ENCODE measurements at regions not wholly inside any gene's neighbourhood (a gene's known extent, or its start where the extent isn't known, plus 50 kb on each side); places are given as distances from the start of the nearest gene placed in this dataset.

DNA sequence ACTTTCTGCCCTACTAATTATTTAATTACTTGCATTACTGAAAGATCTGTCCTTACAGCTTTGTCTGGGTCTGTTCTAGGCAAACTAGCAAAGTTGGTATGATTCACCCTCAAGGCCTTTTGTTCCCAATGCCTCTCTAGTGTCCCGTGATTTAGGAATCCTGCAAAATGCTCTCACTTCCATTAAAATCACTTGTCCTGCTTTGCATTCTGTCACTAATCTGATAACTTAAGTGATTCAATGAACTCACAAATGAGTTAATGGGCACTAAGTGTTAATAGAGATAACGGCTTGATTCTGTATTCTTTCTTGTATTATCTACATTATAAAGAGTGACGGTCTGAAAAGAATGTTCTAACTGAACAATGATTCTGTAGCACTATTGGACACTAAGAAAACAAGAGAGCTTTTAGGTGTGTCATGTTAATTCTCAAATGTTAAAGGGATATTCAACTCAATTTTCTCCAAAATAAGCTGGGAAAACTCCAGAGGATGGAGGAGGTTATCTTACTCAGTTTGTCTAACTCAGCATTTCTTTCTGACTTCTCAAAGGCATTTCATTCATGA lies 697.3 kb downstream of the CETN3 start:
- DNase-seq (ENCODE audit: low read depth, low spot score), result no peak
- intact Hi-C loops (cut with micrococcal nuclease; ENCODE audit: unreplicated experiment), result no loop called here
- no peaks in the 10 kb centered on the region for H3K27me3 ChIP-seq (ENCODE audit: control insufficient read depth, insufficient read depth, low read length)
- H3K9me3 ChIP-seq (ENCODE audit: control insufficient read depth, insufficient read depth, low read depth, low read length), result no peaks in the 10 kb centered on the region
- POLR2A ChIA-PET, result no interaction called here
- CTCF ChIA-PET, result no interaction called here
- ATAC-seq, result no peak
- no peak overlapping the region for H3K27ac ChIP-seq (ENCODE audit: low read length)
- in situ Hi-C loops (cut with HindIII; ENCODE audit: low pct_unique_long_range_greater_than_20kb, low sequenced_read_pairs), result no loop called here
- no TSS peak for BruUV-seq (replicated peaks)
- H3K4me3 ChIP-seq (ENCODE audit: low read depth in 2 of 2, low read length in 2 of 2), result no peak overlapping the region
- TF ChIP-seq, protein P1, sequence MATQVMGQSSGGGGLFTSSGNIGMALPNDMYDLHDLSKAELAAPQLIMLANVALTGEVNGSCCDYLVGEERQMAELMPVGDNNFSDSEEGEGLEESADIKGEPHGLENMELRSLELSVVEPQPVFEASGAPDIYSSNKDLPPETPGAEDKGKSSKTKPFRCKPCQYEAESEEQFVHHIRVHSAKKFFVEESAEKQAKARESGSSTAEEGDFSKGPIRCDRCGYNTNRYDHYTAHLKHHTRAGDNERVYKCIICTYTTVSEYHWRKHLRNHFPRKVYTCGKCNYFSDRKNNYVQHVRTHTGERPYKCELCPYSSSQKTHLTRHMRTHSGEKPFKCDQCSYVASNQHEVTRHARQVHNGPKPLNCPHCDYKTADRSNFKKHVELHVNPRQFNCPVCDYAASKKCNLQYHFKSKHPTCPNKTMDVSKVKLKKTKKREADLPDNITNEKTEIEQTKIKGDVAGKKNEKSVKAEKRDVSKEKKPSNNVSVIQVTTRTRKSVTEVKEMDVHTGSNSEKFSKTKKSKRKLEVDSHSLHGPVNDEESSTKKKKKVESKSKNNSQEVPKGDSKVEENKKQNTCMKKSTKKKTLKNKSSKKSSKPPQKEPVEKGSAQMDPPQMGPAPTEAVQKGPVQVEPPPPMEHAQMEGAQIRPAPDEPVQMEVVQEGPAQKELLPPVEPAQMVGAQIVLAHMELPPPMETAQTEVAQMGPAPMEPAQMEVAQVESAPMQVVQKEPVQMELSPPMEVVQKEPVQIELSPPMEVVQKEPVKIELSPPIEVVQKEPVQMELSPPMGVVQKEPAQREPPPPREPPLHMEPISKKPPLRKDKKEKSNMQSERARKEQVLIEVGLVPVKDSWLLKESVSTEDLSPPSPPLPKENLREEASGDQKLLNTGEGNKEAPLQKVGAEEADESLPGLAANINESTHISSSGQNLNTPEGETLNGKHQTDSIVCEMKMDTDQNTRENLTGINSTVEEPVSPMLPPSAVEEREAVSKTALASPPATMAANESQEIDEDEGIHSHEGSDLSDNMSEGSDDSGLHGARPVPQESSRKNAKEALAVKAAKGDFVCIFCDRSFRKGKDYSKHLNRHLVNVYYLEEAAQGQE (IDR thresholded peaks at IDR 0.05; ENCODE audit: insufficient read depth in 1 of 2, low read depth in 2 of 2, low read length in 1 of 2), result no peak
- TF ChIP-seq, protein P2, sequence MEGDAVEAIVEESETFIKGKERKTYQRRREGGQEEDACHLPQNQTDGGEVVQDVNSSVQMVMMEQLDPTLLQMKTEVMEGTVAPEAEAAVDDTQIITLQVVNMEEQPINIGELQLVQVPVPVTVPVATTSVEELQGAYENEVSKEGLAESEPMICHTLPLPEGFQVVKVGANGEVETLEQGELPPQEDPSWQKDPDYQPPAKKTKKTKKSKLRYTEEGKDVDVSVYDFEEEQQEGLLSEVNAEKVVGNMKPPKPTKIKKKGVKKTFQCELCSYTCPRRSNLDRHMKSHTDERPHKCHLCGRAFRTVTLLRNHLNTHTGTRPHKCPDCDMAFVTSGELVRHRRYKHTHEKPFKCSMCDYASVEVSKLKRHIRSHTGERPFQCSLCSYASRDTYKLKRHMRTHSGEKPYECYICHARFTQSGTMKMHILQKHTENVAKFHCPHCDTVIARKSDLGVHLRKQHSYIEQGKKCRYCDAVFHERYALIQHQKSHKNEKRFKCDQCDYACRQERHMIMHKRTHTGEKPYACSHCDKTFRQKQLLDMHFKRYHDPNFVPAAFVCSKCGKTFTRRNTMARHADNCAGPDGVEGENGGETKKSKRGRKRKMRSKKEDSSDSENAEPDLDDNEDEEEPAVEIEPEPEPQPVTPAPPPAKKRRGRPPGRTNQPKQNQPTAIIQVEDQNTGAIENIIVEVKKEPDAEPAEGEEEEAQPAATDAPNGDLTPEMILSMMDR (IDR thresholded peaks at IDR 0.05), result no peak
- TF ChIP-seq SIN3A (IDR thresholded peaks at IDR 0.05; ENCODE audit: borderline replicate concordance, insufficient read depth, low read depth, low read length) (no peak), POLR2AphosphoS5 (IDR thresholded peaks at IDR 0.05; ENCODE audit: low read depth, low read length) (no peak), TCF7L2 (IDR thresholded peaks at IDR 0.05; ENCODE audit: low read depth, low read length) (no peak)
- no peaks in the 10 kb centered on the region for H3K4me1 ChIP-seq (ENCODE audit: control insufficient read depth, insufficient read depth, low read length)
- no peaks in the 10 kb centered on the region for H3K36me3 ChIP-seq (ENCODE audit: control insufficient read depth, insufficient read depth, low read length)

DNA sequence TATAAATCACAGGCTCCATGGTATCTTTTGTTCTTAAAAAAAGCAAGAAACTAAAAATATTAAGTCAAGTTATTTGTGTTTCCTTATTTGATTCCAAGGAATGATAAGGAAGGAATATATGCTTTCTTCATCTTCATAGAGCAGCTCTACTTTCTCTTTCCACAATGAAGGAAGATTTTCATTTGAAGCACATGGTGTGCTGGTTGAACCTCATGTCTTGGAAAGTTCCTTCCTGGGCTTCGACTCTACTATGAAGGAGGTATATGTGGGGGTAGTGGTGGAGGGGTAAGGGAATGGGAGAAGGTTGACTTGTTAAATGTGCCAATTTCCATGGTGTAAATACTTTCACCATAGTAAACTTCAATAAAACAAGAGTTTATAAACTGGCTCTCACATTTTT lies 698.0 kb downstream of the CETN3 start:
- H3K36me3 ChIP-seq (ENCODE audit: control insufficient read depth, insufficient read depth, low read length), result no peaks in the 10 kb centered on the region
- no TSS peak for BruUV-seq (replicated peaks)
- ChIA-PET POLR2A (no interaction called here), CTCF (no interaction called here)
- H3K4me1 ChIP-seq (ENCODE audit: control insufficient read depth, insufficient read depth, low read length), result no peaks in the 10 kb centered on the region
- no peaks in the 10 kb centered on the region for H3K9me3 ChIP-seq (ENCODE audit: control insufficient read depth, insufficient read depth, low read depth, low read length)
- no peak overlapping the region for H3K4me3 ChIP-seq (ENCODE audit: low read depth in 2 of 2, low read length in 2 of 2)
- ATAC-seq (no peak), DNase-seq (ENCODE audit: low read depth, low spot score) (no peak)
- TF ChIP-seq, protein P2 (IDR thresholded peaks at IDR 0.05), result no peak
- TF ChIP-seq, protein P1 (IDR thresholded peaks at IDR 0.05; ENCODE audit: insufficient read depth in 1 of 2, low read depth in 2 of 2, low read length in 1 of 2), result no peak
- TF ChIP-seq POLR2AphosphoS5 (IDR thresholded peaks at IDR 0.05; ENCODE audit: low read depth, low read length), result no peak
- no peak for TF ChIP-seq SIN3A (IDR thresholded peaks at IDR 0.05; ENCODE audit: borderline replicate concordance, insufficient read depth, low read depth, low read length)
- no peak for TF ChIP-seq TCF7L2 (IDR thresholded peaks at IDR 0.05; ENCODE audit: low read depth, low read length)
- no peak overlapping the region for H3K27ac ChIP-seq (ENCODE audit: low read length)
- in situ Hi-C loops (cut with HindIII; ENCODE audit: low pct_unique_long_range_greater_than_20kb, low sequenced_read_pairs) (no loop called here), intact Hi-C loops (cut with micrococcal nuclease; ENCODE audit: unreplicated experiment) (no loop called here)
- no peaks in the 10 kb centered on the region for H3K27me3 ChIP-seq (ENCODE audit: control insufficient read depth, insufficient read depth, low read length)
